A549 (cell line): ENCODE measurements at regions not wholly inside any gene's neighbourhood (a gene's known extent, or its start where the extent isn't known, plus 50 kb on each side); places are given as distances from the start of the nearest gene placed in this dataset.

Experiments used
- CEBPB ChIP-seq, 2 experiments: fragments of >200 bp in 1 of 2; sonication (Bioruptor Twin) in 1 of 2; formaldehyde crosslinking in 1 of 2; IDR thresholded peaks; 2 replicates each; pipeline ENCODE4 v1.6.1; 2012 to 2016
- CTCF ChIP-seq: fragments of >200 bp; sonication (Bioruptor Twin); formaldehyde crosslinking; IDR thresholded peaks from 3 replicates; pipeline ENCODE4 v1.5.1; 2016
- KDM5A ChIP-seq: fragments of 200-600 bp; sonication (generic); IDR thresholded peaks from 2 replicates; pipeline ENCODE4 v1.6.1; 2016; ENCODE audit warnings: antibody characterized with exemption, mild to moderate bottlenecking
- PBX3 ChIP-seq: IDR thresholded peaks from 2 replicates; pipeline ENCODE4 v1.6.1; 2012
- REST ChIP-seq: fragments of 200-600 bp; sonication (generic); IDR thresholded peaks from 2 replicates; pipeline ENCODE4 v1.6.1; 2016; ENCODE audit warnings: antibody characterized with exemption, mild to moderate bottlenecking, moderate library complexity
- TP53 ChIP-seq: fragments of 250-450 bp; sonication (Bioruptor Pico); IDR thresholded peaks from 2 replicates; pipeline ENCODE4 v1.5.0; 2021; ENCODE audit warnings: mild to moderate bottlenecking, moderate library complexity

GRCh38 chr10:78700816-78701520, 367.8 kb upstream of the ZMIZ1 start:
- TF ChIP-seq CEBPB (IDR thresholded peaks at IDR 0.05) (no peak), CTCF (no peak), REST (no peak), KDM5A (no peak), TP53 (no peak), PBX3 (no peak)
